ENCODE measurements at regions not wholly inside any gene's neighbourhood (a gene's known extent, or its start where the extent isn't known, plus 50 kb on each side); places are given as distances from the start of the nearest gene placed in this dataset.

DNA sequence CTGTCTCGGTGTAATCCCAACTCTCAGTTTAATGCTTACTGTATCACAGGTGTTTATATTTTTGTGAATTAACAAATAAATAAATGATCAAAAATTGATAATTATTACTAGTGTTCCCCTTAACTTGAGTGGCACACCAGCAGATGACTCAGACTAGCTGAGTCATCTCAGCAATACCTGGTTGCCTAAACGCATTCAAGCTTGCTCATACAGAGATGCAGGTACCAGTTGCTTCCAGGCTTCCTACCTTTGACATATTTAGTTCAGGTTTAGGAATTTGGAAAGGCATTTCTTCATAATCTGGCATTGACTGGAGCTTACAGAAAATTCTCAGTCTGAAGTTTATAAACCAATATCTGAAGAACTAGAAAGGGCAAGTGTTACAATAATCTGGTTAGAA is 78.9 kb upstream of the LMO4 start:
- in situ Hi-C loops (cut with HindIII; ENCODE audit: low pct_unique_long_range_greater_than_20kb, low sequenced_read_pairs): no loop called here
- no peak for DNase-seq (ENCODE audit: low read depth)

DNA sequence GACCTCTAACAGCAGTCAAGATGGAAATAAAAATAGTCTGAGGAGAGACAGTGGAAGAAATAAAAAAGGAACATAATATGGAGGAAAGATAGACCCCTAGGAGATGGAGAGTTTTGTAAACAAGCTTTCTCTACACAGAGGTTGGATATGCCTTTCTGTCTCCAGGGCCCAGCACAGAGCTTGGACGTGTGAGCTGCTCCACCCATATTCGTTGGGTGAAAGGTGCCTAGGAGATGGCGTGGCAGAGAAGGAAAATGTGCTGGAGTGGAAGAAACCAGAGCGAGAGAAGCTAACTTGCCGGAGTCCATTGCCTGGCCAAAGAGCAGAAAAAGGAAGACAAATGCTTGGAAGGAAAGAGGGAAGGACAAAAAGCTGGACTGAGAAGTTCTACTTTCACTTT is 78.3 kb upstream of the LMO4 start:
- in situ Hi-C loops (cut with HindIII; ENCODE audit: low pct_unique_long_range_greater_than_20kb, low sequenced_read_pairs): no loop called here

DNA sequence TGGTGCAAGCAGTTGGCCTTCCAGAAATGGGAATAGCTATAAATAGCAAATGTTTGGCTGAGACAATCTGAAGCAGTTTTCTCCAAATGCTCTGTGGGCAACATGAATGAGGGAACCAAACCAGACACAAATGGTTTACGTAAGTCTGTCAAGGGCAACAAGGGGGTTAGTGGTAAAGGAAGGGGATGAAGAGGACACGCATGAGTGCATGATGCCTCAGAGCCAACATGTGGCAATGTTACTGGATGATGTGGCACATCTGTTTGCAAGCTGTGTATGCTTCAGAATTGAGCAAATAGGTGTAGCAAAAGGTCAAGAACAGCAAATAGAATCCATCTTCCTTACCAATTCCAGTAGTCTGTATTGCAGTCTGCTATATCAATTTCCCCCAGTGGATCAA is 76.3 kb upstream of the LMO4 start:
- in situ Hi-C loops (cut with HindIII; ENCODE audit: low pct_unique_long_range_greater_than_20kb, low sequenced_read_pairs): no loop called here
- DNase-seq (ENCODE audit: low read depth): no peak

More for the DNA sequence above, 78.3 kb upstream of the LMO4 start:
- no peak for DNase-seq (ENCODE audit: low read depth)

DNA sequence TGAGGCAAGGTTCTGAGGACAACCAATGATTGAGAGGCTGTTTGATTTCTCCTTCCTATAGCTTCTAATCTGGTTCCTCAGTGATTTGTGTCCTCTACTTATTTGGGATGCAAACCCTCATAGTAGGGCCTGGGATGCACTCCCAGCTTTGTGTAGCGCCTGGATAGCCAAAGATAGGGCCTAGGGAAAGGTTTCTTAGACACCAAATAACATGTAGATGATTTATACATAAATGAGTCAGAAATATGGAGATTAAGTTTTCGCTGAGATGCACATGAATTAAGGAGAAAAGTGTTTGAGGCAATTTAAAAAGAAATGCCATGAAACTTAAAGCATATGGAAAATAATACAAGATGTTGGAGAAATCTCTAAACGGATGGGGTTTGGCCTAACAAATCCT is 66.0 kb upstream of the LMO4 start:
- DNase-seq (ENCODE audit: low read depth): no peak
- in situ Hi-C loops (cut with HindIII; ENCODE audit: low pct_unique_long_range_greater_than_20kb, low sequenced_read_pairs): no loop called here

DNA sequence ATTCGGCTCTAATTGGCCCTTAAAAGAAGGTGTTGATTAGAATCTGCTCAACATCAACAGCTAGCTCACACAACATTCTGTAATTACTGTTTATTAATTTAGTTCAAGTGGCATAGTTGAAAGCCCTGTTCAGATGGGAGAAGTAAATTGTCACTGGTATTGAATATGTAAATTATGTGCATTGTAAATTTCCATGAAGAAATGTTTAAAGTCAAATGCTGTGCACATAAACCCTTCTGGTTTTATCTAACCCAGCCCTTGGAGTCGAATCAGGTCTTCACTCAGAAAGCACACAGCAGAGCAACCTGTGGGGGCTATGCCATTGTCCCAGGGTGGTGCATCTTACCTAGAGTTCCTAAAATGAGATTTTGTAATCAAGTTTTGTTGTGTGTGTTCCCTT is 65.4 kb upstream of the LMO4 start:
- no peak for DNase-seq (ENCODE audit: low read depth)

DNA sequence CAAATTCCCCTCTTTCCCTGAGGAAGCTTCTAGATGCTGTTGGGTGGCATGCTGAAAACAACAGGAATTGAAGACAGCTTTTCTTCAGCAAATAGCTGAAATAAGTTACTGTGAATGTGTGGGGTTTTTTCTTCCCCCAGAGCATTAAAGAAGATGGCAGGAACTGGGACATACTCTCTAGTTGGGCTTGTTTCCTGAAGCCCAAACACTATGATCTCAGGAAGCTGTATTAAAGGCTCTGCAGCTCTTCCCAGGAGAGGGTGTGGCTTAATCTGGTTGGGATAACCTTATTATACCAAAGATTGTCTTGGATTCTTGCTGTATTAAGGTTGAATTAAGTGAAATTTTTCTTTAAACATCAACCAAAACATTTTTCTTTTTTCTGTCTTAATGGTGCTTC is 64.9 kb upstream of the LMO4 start:
- no peak for DNase-seq (ENCODE audit: low read depth)
- in situ Hi-C loops (cut with HindIII; ENCODE audit: low pct_unique_long_range_greater_than_20kb, low sequenced_read_pairs): no loop called here

More for the DNA sequence above, 65.4 kb upstream of the LMO4 start:
- in situ Hi-C loops (cut with HindIII; ENCODE audit: low pct_unique_long_range_greater_than_20kb, low sequenced_read_pairs): no loop called here

DNA sequence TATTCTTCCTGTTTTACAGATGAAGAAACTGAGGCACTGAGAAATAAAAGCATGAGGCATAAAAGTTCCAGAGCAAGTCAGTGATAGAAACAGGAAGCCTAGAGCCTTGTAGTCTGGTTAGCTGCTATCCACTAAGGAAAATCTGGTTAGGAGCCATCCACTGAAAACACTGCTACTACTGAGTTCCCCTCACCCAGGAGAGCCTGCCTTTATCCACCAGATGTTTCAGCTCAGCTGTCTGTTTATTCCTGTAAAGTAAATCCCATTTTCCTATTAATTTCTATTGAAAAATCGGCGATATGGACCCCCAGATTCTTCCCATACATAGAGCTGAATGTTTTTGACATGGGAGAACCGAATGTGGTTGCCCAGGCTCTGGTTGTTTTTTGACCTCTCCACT is 63.7 kb upstream of the LMO4 start:
- in situ Hi-C loops (cut with HindIII; ENCODE audit: low pct_unique_long_range_greater_than_20kb, low sequenced_read_pairs): no loop called here
- no peak for DNase-seq (ENCODE audit: low read depth)

DNA sequence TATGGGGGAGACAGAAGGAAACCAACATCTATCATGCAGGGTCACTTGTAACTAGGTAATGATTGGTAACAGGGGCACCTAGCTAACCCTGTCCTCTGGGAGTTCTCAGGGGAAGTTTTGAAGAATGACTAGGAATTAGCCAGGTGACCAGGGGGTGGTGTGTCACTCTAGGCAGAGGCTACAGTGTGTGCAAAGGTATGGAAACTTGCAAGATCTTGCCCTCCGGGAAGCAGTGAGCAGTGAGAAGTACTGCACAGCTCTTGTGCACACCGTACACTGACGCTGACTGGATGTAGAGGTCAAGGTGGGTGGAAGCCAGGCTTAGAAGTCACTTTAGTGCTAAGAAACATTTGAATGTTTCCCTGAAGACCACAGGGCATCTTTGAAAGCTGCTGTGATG is 62.9 kb upstream of the LMO4 start:
- in situ Hi-C loops (cut with HindIII; ENCODE audit: low pct_unique_long_range_greater_than_20kb, low sequenced_read_pairs): no loop called here
- DNase-seq (ENCODE audit: low read depth): no peak

DNA sequence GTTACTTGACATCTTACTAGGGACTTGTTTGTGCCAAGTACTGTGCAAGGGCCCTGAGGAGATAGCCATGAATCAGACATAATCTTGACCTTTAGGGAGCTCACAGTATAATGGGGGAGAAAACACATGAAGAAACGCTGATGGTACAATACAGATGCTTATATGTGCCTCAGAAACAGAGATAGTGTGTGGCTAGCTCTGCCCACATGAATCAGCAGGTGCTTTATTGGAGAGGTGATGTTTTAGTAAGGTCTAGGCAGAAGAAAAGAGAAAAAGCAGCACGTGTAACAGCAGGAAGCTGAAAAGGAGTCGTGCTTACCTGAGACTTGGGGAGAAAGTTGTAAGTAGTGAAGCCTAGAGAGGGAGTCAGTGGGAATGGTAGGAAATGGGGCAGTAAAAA is 60.6 kb upstream of the LMO4 start:
- DNase-seq (ENCODE audit: low read depth): no peak
- in situ Hi-C loops (cut with HindIII; ENCODE audit: low pct_unique_long_range_greater_than_20kb, low sequenced_read_pairs): no loop called here

DNA sequence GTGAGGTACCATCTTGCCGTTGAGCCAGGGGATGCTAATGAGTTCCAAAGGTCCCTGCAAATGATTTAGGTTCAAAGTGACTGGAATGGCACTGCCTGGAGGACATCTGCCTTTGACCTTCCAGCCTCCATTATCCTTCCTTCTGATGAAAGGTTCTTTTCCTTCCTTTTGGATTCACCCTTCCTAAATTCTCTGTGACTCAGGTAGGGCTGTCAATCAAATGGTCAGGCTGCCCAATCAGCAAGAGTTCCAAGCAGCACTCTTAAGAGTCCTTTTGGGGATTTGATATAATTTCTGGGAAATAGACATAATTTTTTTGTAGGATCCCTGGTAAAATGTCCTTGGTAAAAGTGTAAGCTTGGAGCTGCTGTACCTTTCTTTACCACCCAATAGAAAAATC is 58.8 kb upstream of the LMO4 start:
- in situ Hi-C loops (cut with HindIII; ENCODE audit: low pct_unique_long_range_greater_than_20kb, low sequenced_read_pairs): no loop called here
- no peak for DNase-seq (ENCODE audit: low read depth)

DNA sequence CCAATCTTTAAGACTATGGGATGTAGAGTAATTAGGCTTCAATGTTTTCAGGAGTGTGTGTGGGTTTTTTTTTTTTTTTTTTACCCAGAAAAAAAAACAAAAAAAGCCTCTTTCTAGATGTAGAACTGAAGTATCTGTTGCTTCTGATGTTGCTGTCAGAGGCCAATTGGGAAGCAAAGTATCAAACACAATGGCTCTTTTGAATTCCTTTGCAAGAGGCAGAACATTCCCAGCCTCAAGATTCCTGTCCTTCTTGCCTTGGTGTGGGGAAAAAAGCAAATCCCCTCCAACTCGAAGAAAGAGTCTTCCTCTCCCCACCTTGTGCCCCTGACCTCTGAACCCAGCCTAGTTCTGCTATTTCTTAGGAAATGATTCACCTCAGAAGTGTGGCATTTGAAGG is 55.4 kb upstream of the LMO4 start:
- no peak for DNase-seq (ENCODE audit: low read depth)
- in situ Hi-C loops (cut with HindIII; ENCODE audit: low pct_unique_long_range_greater_than_20kb, low sequenced_read_pairs): no loop called here

DNA sequence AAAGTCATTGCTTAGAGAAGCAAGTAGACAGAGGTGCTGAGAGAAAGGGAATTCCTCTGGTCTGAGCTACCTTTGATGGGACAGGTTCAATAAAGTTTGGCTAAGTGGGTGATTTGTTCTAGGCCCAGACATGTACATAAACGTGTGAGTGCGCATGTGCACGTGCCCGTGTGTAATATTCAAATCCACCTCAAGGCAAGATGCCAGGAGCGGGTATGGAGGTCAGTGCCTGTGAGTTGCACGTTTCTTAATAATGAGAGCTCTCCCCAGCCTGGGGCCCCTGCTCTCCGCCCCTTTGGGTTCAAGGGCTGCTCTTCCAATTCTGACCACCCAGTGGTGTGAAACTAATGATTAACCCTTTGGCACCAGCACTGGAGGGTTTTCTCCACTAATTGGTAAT is 53.8 kb upstream of the LMO4 start:
- in situ Hi-C loops (cut with HindIII; ENCODE audit: low pct_unique_long_range_greater_than_20kb, low sequenced_read_pairs): no loop called here
- no peak for DNase-seq (ENCODE audit: low read depth)

DNA sequence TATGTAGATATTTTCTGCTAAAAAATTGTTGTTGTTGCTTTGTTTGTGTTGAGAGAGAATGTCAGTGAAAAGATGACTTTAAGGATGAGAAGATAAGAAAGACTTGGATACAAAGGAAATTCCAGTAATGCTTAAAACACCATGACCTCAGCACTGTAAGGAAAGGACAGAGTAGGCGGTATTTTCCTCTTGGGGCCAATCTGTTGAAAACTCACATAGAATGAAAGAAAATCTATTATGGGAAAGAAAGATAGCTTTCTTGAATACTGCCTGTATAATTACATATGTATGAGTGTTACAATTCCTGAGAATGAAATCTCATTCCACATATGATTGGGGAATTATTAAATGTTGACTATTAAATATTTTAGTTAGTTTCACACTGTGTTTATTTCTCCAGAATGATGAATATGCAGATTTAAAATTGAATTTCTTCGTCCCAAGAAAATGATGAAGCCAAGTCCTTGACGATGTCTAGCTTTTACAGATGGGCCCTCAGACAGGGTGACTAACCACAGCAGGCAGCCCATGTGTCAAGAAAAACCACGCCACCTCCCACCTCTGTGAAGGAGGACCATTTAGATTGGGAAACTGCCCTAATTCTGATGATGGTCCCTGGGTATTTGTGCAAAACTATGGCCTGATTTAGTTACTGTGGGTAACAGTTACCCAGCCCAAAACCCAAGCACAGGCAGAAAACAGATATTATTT is 49.7 kb upstream of the LMO4 start:
- in situ Hi-C loops (cut with HindIII; ENCODE audit: low pct_unique_long_range_greater_than_20kb, low sequenced_read_pairs): no loop called here
- DNase-seq (ENCODE audit: low read depth): no peak

All from Caki2 (cell line).